OCI-LY1 (cell line): ENCODE measurements at regions not wholly inside any gene's neighbourhood (a gene's known extent, or its start where the extent isn't known, plus 50 kb on each side); places are given as distances from the start of the nearest gene placed in this dataset.

Source experiments
- EZH2 ChIP-seq: fragments of 200-600 bp; sonication (generic), shearing (Covaris generic); IDR thresholded peaks from 2 replicates; pipeline ENCODE4 v1.8.0; 2017; ENCODE audit warnings: borderline replicate concordance, mixed run types, mild to moderate bottlenecking, antibody characterized with exemption, low read length, moderate library complexity, mixed read lengths
- TF ChIP-seq, protein P1 (sequence below): fragments of 200-600 bp; sonication (generic), shearing (Covaris generic); IDR thresholded peaks from 2 replicates; pipeline ENCODE4 v1.5.1; 2017; ENCODE audit warnings: mild to moderate bottlenecking, antibody characterized with exemption, low read length, moderate library complexity, mixed read lengths

GRCh38 chr3:166522017-166522416 is 684.8 kb upstream of the BCHE start:
- TF ChIP-seq, protein P1, sequence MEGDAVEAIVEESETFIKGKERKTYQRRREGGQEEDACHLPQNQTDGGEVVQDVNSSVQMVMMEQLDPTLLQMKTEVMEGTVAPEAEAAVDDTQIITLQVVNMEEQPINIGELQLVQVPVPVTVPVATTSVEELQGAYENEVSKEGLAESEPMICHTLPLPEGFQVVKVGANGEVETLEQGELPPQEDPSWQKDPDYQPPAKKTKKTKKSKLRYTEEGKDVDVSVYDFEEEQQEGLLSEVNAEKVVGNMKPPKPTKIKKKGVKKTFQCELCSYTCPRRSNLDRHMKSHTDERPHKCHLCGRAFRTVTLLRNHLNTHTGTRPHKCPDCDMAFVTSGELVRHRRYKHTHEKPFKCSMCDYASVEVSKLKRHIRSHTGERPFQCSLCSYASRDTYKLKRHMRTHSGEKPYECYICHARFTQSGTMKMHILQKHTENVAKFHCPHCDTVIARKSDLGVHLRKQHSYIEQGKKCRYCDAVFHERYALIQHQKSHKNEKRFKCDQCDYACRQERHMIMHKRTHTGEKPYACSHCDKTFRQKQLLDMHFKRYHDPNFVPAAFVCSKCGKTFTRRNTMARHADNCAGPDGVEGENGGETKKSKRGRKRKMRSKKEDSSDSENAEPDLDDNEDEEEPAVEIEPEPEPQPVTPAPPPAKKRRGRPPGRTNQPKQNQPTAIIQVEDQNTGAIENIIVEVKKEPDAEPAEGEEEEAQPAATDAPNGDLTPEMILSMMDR = no peak
- no peak for TF ChIP-seq EZH2
